Head of caudate nucleus (tissue), 42 donors: ENCODE measurements at regions not wholly inside any gene's neighbourhood (a gene's known extent, or its start where the extent isn't known, plus 50 kb on each side); places are given as distances from the start of the nearest gene placed in this dataset.

Source experiments
- DNase-seq, 42 donors: peaks; one replicate each; pipeline versions ENCODE4 v3.0.0 to v3.0.0-alpha.2; 2020 to 2021; ENCODE audit warnings: mixed read lengths in 7 of 42
- intact Hi-C: fragments of 100-400 bp; cut with DNase I; formaldehyde crosslinking; loops from one replicate; pipeline ENCODE4 v1.15.0; 2022

DNA sequence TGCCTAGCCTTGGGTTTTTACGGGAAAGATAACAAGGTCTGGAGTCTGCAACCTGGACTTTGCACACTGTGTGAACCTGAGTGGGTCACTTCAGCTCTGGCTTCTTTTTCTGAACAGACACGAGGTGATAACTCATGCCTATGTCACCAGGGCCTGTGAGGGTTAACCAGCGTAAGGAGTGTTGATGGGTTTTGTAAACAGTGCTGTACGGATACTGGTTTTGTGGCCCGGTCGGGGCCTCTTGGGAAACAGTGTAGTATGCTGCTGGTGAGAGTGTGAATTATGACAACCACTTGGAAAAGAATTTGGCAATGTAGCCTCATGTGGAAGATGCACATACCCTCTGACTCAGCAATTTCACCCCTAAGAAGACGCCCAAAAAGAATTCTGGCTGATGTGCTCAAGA is 266.8 kb downstream of the MN1 start:
- DNase-seq = no peak
- intact Hi-C loops = no loop called here

DNA sequence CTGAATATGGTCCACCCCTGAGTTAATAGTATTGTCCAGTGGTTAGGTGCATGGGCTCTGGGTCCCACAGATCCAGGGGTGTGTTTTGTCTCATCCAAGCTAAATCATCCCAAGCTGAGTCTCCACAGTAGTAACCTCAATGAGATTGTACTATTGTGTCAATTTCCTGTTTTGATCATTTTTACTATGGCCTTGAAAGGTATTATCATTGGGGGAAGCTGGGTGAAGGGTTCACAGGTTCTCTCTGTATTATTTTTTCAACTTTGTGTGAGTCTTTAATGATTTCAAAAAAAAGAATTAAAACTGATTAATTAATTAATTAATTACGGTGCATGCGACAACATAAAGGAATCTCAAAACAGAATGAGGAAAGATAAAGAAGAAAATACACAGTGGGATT is 266.1 kb downstream of the MN1 start:
- DNase-seq = no peak
- intact Hi-C loops = no loop called here

DNA sequence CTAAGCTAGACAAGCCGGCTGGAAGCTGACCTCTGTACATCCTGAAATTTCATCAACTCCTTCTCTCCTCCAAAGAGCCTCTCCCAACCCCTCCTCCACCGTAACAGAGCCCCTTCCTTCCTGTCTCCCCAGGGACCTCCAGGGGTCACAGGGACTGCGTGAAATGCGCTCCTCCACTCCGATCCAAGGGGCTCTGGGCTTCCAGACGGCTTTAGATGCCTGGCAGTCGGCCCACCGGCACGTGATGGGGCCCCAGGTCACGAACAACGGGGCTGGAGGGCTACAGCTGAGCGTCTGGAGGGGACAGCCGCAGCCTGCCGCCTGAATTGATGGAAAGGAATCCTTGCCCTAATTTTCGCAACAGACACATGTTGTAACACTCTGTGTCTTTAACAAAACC is 264.1 kb downstream of the MN1 start:
- intact Hi-C loops = no loop called here
- no peak for DNase-seq

DNA sequence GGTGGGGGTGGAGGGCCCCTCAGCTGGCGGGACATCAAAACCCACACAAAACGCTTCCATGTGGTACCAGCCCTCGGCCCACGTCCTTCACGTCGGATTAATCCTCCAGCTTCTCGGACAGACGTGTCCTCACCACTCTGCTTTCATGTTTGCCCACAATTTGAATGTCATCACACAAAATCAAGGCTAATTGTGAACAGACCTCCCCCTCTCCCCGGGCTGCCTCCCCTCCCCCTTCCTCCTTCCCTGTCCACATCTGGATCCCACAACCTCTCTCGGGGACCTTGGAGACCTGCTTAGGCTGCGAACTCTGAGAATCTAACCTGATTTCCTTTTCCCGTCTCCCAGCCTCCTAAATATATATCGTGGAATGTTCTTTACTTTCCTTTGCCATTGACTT is 262.9 kb downstream of the MN1 start:
- DNase-seq = no peak
- intact Hi-C loops = no loop called here

DNA sequence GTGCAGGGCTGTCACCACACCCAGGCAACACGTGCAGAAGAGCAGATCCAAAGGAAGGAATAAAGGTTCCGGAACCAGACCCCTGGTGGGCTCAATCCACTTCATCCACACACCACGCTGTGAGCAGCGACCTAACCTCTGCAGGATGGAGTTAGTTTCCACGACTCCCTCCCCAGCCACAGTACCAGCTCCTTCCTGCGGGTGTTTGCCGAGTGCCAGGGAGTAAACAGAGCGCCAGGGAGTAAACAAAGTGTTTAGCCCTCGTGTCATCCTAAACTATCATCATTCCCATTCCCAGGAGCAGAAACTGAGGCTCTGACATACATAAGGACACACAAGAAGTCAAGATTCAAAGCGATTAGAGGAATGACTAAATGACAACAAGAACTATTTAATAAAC is 261.3 kb downstream of the MN1 start:
- intact Hi-C loops = no loop called here
- no peak for DNase-seq

DNA sequence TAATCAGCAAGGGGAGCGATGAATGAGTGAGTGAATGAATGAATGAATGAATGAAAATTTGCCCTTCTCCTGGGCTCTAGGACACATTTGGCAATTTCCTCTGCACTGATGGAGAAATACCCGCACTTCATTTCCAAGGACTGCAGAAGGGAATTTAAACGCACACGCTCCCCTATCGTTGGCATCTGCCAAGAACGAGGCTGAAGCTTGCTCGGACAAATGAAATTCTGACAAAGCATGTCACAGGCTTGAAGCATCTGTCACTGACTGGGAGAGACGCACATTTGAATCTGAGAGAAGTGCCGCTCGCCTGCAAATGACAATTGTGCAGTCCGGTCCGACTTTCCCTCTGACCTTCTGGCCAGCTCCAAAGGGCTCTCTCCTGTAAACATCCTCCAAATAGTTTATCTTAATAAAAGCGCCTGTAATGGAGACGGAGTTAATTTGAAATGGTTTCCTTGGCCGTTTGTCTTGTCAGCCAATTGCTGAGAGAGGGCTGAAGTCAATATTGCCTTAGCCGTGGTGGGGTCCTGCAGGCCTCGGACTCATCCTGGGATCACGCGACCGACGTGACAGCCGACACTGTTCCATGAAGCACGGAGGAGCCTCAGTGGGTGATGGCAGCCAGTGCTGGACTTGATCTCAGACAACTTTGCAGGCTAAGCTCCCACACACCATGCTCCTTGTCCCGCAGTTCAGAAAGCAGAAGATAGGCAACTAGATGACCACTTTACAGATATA is 260.7 kb downstream of the MN1 start:
- DNase-seq = no peak
- intact Hi-C loops = no loop called here

DNA sequence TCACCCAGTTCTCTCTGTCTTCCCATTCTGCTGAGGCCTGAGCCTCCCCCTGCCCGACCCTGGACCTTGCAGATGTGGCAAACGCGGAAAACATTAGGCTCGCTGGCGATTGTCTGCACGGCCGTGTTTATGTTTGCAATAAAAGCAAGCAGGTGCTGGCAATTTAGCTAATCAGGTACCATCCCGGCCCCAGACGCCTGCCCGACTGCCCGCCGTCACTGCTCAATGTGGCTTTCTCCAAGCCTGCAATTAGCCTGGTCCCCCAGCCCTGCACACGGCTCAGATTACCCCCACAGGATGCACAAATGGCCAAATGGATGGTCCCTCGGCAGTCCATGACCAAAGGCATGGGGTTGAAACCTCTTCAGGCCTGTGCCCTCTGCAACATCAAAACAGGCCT is 259.7 kb downstream of the MN1 start:
- no peak for DNase-seq
- intact Hi-C loops = no loop called here

DNA sequence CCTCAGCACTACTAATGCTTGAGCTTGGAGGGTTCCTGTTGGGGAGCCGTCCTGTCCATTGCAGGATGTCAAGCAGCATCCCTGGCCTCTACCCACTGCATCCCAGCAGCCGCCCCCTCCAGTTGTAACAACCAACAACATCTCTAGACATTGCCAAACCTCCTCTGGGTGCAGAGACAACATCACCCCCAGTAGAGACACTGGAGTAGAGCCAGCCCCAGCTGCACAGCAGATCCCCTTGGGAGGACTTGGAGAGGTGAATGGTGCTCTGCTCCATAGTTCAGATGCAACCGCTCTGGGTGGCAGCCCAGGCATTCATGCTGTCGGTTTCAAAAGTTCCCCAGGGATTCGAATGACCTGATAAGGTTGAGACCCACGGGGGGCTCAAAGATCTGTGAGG is 259.0 kb downstream of the MN1 start:
- DNase-seq = no peak
- intact Hi-C loops = no loop called here

DNA sequence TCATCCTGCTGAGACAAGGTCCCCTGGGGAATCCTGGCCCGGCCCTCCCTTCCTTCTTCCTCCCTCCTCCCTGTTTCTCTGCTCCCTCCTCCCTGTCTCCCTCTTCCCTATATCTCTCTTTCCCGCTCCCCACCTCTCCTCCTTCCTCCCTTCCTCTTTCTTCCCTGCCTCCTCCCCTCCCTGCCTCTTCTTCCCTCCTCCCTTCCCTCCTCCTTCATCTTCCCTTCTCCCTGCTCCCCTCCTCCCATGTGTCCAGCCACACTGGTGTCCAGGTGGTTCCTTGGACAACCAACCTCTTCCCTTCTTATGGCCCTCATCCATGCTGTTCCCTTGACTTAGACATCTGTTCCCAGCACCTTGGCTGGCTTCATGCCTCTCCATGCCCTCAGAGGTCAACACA is 258.1 kb downstream of the MN1 start:
- intact Hi-C loops = no loop called here

DNA sequence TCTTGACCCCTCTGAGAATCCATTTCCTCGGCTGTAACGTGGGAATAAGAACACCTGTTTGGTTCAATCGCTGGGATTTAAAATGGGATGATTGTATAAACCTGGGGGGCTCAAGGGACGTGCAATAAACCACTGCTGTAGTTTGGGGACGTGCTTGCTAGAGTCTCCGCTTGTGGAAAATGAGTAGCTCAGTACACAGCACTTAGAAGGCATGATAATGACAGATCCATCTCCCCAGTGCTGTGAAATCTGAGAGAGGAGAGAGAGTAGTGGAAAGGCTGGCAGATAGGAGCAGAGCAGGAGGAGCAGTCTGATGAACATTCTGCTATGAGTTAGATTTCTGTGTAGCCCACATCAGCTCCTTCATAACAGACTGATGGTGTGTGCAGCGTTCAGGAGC is 256.5 kb downstream of the MN1 start:
- DNase-seq = no peak
- intact Hi-C loops = no loop called here

More for the DNA sequence above, 258.1 kb downstream of the MN1 start:
- no peak for DNase-seq

DNA sequence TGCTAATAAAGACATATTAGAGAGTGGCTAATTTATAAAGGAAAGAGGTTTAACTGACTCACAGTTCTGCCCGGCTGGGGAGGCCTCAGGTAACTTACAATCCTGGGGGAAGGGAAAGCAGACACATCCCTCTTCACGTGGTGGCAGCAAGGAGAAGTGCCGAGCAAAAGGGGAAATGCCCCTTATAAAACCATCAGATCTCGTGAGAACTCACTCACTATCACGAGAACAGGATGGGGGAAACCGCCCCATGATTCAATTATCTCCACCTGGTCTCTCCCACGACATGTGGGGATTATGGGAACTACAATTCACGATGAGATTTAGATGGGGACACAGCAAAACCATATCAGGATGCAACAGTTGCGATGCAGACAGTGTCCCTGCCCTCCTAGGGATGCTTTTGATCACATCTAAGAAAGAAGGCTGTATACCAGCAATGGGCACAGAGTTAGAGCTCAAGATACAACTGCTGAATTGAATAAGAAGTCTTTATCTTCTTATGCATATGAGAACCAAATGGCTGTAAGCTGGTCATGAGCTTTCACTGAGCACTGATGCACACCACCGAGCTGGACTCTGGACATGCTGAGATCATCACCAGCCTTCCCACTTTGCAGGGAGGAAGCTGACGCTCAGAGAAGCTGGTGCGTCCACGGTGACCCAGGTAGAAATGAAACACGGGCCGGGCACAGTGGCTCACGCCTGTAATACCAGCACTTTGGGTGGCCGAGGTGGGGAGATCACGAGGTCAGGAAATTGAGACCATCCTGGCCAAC is 255.2 kb downstream of the MN1 start:
- no peak for DNase-seq
- intact Hi-C loops = no loop called here

DNA sequence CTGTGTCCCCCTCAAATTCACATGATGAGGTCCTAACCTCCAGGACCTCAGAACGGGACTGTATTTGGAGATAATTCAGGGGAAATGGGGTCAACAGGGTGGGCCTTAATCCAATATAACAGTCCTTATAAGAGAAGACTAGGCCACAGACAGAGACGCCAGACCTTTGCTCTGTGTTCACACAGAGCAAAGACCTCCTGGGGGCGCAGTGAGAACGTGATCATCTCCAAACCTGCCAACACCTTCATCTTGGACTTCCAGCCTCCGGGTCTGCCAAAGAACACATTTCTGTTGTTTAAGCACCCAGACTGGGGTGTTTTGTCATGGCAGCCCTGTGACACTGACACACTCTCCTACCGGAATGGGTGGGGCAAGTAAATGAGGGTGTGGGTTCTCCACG is 250.2 kb downstream of the MN1 start:
- no peak for DNase-seq
- intact Hi-C loops = no loop called here

DNA sequence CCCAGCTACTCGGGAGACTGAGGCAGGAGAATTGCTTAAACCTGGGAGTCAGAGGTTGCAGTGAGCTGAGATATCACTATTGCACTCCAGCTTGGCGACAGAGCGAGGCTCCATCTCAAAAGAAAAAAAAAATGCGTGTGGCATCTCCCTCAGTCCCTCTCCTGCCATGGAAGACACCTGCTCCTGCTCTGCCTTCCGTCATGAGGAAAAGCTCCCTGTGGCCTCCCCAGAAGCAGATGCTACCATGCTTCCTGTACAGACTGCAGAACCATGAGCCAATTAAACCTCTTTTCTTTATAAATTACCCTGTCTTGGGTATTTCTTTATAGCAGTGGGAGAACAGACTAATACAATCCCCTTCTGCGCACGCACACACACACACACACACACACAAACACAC is 249.4 kb downstream of the MN1 start:
- intact Hi-C loops = no loop called here
- DNase-seq = no peak

DNA sequence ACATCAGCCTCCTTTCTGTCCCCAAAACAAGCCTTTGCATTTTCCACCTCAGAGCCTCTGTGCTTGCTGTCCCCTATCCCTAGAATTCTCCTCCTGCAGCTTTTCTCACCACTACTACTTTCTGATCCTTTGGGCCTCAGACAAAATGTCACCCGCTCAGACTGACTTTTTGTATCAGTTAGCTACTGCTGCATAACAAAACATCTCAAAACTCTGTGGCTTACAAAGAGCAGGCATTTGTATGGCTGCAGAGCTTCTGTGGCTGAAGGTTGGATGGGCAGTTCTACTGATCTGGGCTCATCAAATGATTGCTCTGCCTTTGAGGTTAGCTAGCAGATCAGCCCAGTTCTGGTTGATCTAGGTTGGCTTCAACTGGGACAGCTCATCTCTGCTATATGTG is 248.7 kb downstream of the MN1 start:
- intact Hi-C loops = no loop called here
- DNase-seq = no peak

DNA sequence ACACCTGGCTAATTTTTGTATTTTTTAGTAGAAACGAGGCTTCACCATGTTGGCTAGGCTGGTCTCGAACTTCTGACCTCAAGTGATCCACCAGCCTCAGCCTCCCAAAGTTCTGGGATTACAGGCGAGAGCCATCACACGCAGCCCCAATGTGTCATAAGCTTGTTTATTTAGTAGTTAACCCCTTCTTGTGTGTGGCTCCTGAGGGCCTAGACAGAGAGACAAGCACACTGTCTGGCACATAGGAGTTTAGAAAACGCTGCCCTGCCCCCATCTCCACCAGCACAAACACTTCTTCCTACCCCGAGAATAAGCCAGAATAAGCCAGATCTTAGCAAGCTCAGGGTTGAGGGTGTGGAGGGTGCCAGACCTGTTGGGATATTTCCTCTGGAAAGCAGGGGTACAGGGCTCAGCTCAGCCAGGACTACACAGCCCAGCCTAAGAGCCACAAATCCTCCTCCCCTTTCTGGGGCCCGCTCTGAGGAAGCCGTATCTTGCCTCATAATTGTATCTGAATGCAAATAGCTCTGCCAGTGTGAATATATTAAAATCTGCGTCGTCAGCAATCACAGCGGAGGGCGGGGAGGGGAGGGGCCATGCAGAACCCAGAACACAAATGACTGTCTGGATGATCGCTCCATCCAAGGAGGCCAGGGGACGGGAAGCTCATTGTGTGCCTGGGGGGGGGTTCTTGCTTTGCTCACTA is 247.3 kb downstream of the MN1 start:
- intact Hi-C loops = no loop called here
- peak in 36 of 42 donors; percentile 7 to 72 (median 30) for DNase-seq

DNA sequence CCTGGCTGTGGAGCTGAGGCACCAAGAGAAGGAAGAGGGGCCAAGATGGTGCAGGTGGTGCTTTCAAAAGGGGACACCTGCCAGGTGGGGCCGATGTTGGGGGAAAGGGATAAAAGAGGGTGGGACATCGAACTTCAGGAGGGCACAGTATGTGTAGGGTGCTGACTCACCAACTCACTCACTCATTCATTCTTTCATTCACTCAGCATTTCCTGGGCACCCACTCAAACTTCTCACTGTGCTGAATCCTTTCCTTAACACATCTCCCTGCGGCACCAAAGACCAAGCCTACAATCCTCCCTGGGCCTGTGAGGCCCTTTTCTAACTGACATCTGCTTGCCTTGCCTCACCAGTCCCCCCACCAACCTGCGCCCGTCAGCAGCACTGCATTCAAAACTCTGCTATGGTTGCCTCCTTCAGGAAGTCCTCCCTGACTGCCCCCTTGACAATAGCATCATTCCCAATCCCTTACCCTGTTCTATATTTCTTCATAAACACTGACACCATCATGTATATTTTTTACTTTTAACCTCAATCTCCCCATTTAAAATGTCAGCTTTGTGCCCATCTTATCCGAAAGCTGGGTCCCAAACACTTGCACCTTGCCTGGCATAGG is 246.6 kb downstream of the MN1 start:
- intact Hi-C loops = no loop called here
- peak in 5 of 42 donors; percentile 3 to 39 (median 16) for DNase-seq

DNA sequence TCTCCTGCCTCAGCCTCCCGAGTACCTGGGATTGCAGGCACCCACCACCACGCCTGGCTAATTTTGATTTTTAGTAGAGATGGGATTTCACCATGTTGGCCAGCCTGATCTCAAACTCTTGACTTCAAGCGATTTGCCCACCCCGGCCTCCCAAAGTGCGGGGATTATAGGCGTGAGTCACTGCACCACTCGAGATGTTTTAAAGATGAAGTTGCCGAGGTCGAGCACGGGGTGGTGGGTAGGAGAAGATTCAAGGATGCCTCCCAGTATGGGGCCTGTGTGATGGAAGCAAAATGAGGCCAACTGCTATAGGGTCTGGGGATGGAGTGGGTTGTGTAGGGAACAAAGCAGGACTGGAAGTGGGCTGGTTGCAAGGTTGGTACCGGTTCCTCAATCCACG is 245.2 kb downstream of the MN1 start:
- DNase-seq = no peak
- intact Hi-C loops = no loop called here

DNA sequence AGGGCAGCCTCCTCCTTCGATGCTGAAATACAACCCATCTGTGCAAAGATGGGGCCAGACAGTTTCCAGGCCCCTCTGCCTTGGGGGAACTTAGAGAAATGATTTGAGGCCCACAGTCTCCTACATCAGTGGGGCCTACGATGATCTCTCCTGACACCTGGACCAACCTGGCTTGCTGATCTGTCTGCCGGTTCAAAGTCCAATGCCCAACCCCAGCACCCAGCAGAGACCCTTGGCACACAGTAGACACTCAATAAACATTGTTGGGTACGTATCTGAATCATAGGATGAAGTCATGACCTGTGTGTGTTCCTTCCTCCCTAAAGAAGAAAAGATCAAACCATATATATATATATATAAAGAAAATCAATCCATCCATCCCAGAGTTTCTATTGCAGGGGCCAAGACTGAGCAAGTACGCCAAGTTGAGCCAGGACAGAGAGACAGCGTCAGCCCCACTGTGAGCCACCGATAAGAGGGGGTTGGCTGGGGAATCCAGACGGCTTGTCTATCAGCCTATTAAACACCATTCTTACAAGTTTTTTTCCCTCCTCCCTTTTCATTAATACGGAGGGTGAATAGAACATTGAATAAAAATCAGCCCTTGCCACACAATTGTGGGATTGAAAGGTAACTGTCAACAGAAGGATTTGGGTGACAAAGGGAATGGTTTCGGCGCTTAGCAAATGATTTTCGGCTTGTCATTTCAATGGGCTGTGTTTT is 244.1 kb downstream of the MN1 start:
- intact Hi-C loops = no loop called here
- no peak for DNase-seq

DNA sequence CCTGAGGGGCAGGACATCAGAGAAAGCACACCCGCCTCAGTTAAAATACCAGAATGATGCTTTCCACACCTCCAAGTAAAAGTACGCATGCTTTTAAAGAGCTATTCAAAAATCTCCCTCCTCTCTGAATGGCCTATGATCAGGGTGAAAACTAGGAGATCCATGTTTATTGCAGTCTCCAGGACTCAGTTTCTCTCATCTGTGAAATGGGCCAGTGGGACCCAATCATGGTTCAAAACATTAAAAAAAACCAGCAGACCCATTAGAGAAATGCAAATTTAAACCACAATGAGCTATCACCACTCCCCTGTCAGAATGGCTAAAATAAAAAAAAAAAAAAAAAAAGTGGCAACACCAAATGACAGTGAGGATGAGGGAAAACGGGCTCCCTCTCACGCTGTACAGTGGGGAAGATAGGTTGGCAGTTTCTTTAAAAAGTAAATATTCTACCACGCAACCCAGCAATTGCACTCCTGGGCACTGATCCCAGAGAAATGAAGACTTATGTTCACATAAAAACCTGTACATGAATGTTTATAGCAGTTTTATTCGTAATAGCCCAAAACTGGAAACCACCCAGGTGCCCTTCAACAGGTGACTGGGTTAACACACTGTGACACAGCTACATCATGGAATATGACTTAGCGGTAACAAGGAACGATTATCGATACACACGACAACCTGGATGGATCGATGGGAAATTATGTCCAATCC is 242.7 kb downstream of the MN1 start:
- intact Hi-C loops = no loop called here
- no peak for DNase-seq
